ENCODE measurements at regions not wholly inside any gene's neighbourhood (a gene's known extent, or its start where the extent isn't known, plus 50 kb on each side); places are given as distances from the start of the nearest gene placed in this dataset.

- DNase-seq (ENCODE audit: extremely low read depth, low read depth), result no peak
- TF ChIP-seq, protein P1, sequence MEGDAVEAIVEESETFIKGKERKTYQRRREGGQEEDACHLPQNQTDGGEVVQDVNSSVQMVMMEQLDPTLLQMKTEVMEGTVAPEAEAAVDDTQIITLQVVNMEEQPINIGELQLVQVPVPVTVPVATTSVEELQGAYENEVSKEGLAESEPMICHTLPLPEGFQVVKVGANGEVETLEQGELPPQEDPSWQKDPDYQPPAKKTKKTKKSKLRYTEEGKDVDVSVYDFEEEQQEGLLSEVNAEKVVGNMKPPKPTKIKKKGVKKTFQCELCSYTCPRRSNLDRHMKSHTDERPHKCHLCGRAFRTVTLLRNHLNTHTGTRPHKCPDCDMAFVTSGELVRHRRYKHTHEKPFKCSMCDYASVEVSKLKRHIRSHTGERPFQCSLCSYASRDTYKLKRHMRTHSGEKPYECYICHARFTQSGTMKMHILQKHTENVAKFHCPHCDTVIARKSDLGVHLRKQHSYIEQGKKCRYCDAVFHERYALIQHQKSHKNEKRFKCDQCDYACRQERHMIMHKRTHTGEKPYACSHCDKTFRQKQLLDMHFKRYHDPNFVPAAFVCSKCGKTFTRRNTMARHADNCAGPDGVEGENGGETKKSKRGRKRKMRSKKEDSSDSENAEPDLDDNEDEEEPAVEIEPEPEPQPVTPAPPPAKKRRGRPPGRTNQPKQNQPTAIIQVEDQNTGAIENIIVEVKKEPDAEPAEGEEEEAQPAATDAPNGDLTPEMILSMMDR (IDR thresholded peaks at IDR 0.05; ENCODE audit: low read depth, low read length), result no peak
Measured at GRCh38 chr2:239756790-239757760, 268.1 kb downstream of the NDUFA10 start.

DNA sequence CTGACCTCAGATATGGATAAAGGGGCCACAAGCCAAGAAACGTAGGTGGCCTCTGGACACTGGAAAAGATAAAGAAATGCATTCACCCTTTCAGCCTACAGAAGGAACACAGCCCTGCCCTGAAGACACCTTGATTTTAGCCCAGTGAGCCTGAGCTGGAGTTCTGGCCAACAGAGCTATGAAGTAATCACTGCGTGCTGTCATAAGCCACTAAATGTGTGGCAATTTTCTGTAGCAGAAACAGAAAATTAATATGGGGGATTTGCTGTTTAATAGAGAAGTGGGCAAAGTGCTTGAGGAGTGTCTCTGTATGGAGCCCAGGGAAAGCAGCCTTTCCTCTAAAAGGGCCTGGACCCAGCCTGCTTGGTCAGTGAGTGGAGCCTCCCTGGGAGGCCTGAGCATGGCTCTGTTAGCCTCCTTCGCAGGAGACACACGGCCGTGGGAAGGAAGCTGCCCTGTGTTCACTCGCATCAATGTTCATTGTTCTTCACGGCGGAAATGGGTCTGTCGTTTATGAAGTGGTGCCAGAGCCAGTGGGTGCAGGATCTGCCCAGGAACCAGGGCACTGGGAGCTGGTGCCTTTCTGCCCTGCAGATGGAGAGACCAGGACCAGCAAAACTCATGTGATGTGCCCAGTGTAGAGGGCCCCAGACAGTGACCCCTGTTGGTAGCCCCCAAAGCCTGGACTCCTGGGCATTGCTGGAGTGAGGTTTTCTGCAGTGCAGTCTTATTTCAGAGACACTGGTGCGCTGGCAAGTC, 268.9 kb downstream of the NDUFA10 start:
- no peak for DNase-seq (ENCODE audit: extremely low read depth, low read depth)
- TF ChIP-seq, protein P1 (IDR thresholded peaks at IDR 0.05; ENCODE audit: low read depth, low read length), result no peak

DNA sequence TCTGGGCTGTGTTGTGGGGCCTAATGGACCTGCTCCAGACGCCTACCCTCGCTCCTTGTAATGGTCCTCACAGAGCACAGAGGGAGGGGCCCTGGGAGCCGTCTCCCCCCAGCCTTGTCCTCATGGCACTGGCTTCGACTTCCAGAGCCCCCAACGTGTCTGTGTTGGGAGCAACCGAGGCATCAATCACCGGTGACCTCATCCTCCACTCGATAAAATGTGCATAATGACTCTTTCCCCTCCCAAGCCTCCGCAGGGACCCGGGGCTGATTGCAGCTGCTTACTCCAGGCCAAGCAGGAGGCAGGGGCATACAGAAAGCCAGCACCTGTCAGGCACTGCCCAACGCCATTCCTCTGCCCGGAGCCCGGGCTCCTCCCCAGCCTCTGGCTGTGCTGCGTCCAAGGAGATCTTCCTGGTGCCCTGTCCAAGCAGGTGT, 271.7 kb downstream of the NDUFA10 start:
- DNase-seq (ENCODE audit: extremely low read depth, low read depth), result no peak
- TF ChIP-seq, protein P1 (IDR thresholded peaks at IDR 0.05; ENCODE audit: low read depth, low read length), result no peak

DNA sequence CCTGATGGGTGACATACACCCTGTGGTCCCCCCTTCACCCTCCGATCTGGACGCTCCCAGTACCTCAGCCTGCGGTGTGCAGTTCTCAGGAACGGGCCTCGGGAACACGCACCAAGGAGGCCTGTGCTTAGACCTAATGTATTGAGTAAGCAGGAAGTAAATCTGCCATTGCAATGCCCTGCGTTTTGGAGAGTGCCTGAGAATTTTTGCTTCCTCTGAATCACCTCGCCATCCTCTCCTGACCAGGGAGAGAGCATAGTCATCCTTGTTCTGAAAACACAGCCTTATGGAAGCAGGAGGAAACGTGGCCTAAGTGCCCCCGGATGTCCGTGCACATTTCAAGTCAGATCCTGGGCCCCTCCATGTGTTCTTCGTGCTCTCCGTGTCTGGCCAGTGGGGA, 272.2 kb downstream of the NDUFA10 start:
- TF ChIP-seq, protein P1 (IDR thresholded peaks at IDR 0.05; ENCODE audit: low read depth, low read length), result no peak
- DNase-seq (ENCODE audit: extremely low read depth, low read depth), result no peak

DNA sequence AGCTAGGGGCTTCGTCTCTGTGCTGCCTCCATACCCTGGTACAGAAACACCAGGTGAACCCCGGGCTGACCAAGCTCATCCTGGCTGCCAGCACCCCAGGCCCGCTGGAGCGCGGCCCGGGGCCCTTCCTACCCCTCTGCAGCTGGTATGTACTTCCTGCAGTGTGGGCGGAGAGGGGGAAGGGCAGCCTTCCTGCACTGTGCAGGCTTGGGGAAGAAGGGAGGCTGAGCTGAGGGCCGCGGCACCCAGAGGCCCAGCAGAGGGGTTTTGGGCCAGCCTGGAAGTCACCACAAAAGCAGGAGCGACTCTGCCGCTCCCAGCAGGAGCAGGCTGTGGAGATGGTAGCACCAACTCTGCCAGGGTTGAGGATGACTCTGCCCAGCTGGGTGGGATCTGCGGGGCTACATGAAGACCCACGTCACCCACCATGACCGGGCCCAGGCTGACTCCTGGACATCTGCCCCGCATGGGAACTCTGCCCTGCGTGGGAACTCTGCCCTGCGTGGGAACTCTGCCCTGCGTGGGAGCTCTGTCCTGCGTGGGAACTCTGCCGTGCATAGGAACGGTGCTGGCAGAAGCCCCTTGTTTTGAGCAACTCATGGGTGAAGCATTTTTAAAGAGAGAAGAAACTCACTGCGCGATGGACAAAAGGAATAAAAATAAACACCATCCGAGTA, 273.3 kb downstream of the NDUFA10 start:
- TF ChIP-seq, protein P1 (IDR thresholded peaks at IDR 0.05; ENCODE audit: low read depth, low read length), result no peak
- no peak for DNase-seq (ENCODE audit: extremely low read depth, low read depth)

DNA sequence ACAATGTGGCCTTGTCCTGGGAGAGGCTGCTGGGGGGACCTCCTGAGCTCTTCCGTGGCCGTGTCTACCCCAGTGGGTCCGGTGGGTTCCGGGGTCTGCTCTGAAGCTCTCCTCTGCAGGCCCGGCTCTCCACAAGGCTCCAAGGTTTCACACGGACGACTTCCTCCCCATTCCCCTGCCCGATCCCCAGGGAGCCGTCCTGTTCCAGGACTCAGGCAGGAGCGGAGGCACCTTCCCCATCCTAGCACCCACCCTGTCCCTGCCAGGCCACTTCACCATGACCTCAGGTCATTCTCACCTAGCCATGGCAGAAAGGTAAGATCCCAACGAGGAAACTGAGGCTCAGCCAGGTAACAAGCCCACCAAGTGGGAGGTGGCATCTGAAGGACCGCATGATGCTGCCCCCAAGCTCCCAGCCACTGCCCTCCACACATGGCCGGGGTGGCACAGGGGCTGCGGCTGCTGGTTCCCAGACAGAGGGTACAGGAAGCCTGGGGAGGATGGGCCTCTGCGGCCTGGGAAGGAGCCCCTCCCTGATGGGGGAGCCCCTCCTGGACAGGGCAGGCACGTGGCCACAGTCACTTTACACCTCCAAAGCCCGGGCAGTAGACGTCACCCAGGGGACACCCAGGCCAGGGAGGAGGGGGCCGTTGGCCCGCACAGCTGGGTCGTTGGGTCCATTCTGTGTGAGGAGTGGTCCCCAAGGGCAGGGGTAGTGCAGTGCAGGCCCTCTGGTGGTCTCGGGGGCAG, 274.0 kb downstream of the NDUFA10 start:
- no peak for DNase-seq (ENCODE audit: extremely low read depth, low read depth)
- TF ChIP-seq, protein P1 (IDR thresholded peaks at IDR 0.05; ENCODE audit: low read depth, low read length), result no peak
